HT1080 (cell line): ENCODE measurements at regions not wholly inside any gene's neighbourhood (a gene's known extent, or its start where the extent isn't known, plus 50 kb on each side); places are given as distances from the start of the nearest gene placed in this dataset.
"Not testable (repeated sequence)": the region's sequence is repeated elsewhere in the genome, so short reads cannot be mapped to it uniquely, and the experiment has no call there.

Source experiments
- DNase-seq: peaks from one replicate; pipeline ENCODE4 v3.0.0-alpha.2; 2015; ENCODE audit warnings: low read depth

GRCh38 chr2:138309760-138310159, 191.8 kb upstream of the SPOPL start:
- no peak for DNase-seq

- no peak for DNase-seq
These were observed 189.5 kb upstream of the SPOPL start for GRCh38 chr2:138312061-138312460.

GRCh38 chr2:138315619-138316018, 186.0 kb upstream of the SPOPL start:
- not testable (repeated sequence) for DNase-seq

- no peak for DNase-seq
These were observed 182.0 kb upstream of the SPOPL start for GRCh38 chr2:138319616-138320015.

GRCh38 chr2:138321458-138321857, 180.1 kb upstream of the SPOPL start:
- DNase-seq: no peak

- no peak for DNase-seq
These were observed 178.0 kb upstream of the SPOPL start for GRCh38 chr2:138323382-138324067.

GRCh38 chr2:138324068-138324771, 177.3 kb upstream of the SPOPL start:
- no peak for DNase-seq

- DNase-seq: no peak
These were observed 173.6 kb upstream of the SPOPL start for GRCh38 chr2:138327967-138328366.

GRCh38 chr2:138329162-138329561, 172.4 kb upstream of the SPOPL start:
- DNase-seq: no peak

GRCh38 chr2:138329591-138329990, 172.0 kb upstream of the SPOPL start:
- DNase-seq: no peak

- DNase-seq: no peak
These were observed 168.4 kb upstream of the SPOPL start for GRCh38 chr2:138333121-138333520.

- DNase-seq: no peak
These were observed 167.9 kb upstream of the SPOPL start for GRCh38 chr2:138333677-138334076.

GRCh38 chr2:138334323-138334722, 167.2 kb upstream of the SPOPL start:
- no peak for DNase-seq

- DNase-seq: no peak
These were observed 166.5 kb upstream of the SPOPL start for GRCh38 chr2:138335036-138335435.

GRCh38 chr2:138336146-138336545, 165.4 kb upstream of the SPOPL start:
- DNase-seq: no peak

- DNase-seq: no peak
These were observed 146.3 kb upstream of the SPOPL start for GRCh38 chr2:138355244-138355643.

GRCh38 chr2:138356178-138356577, 145.4 kb upstream of the SPOPL start:
- DNase-seq: peak; percentile 41

- no peak for DNase-seq
These were observed 142.0 kb upstream of the SPOPL start for GRCh38 chr2:138359532-138359931.

GRCh38 chr2:138364554-138365162, 136.9 kb upstream of the SPOPL start:
- DNase-seq: no peak

- DNase-seq: no peak
These were observed 136.0 kb upstream of the SPOPL start for GRCh38 chr2:138365581-138365980.

GRCh38 chr2:138369856-138370255, 131.7 kb upstream of the SPOPL start:
- no peak for DNase-seq

- peak; percentile 40 for DNase-seq
These were observed 127.6 kb upstream of the SPOPL start for GRCh38 chr2:138373993-138374408.

GRCh38 chr2:138381373-138381772, 120.2 kb upstream of the SPOPL start:
- DNase-seq: no peak
